Activated CD4-positive, CD25-positive, alpha-beta regulatory T cell (primary cell): ENCODE measurements at regions not wholly inside any gene's neighbourhood (a gene's known extent, or its start where the extent isn't known, plus 50 kb on each side); places are given as distances from the start of the nearest gene placed in this dataset.

Source experiments
- DNase-seq, 4 experiments: peaks; one replicate each; lab custom pipeline; 2025; lab: John Stamatoyannopoulos, UW

- no peak for DNase-seq
Measured at GRCh38 chr19:32172566-32173160, 172.7 kb upstream of the ZNF507 start.

- no peak for DNase-seq
Measured at GRCh38 chr19:32173836-32174235, 171.6 kb upstream of the ZNF507 start.

- no peak for DNase-seq
Measured at GRCh38 chr19:32174386-32175113, 170.9 kb upstream of the ZNF507 start.

- no peak for DNase-seq
Measured at GRCh38 chr19:32176591-32176990, 168.8 kb upstream of the ZNF507 start.

- no peak for DNase-seq
Measured at GRCh38 chr19:32177686-32178085, 167.7 kb upstream of the ZNF507 start.

- DNase-seq, result no peak
Measured at GRCh38 chr19:32178401-32178800, 167.0 kb upstream of the ZNF507 start.

- DNase-seq, result no peak
Measured at GRCh38 chr19:32178956-32179355, 166.5 kb upstream of the ZNF507 start.

GRCh38 chr19:32181216-32181920 lies 164.0 kb upstream of the ZNF507 start:
- DNase-seq, result no peak

GRCh38 chr19:32186542-32187330 lies 158.7 kb upstream of the ZNF507 start:
- DNase-seq, result no peak

- DNase-seq, result no peak
Measured at GRCh38 chr19:32188921-32189320, 156.5 kb upstream of the ZNF507 start.

GRCh38 chr19:32189956-32190706 lies 155.3 kb upstream of the ZNF507 start:
- DNase-seq, result no peak

- DNase-seq, result no peak
Measured at GRCh38 chr19:32191921-32192320, 153.5 kb upstream of the ZNF507 start.

- no peak for DNase-seq
Measured at GRCh38 chr19:32195706-32196610, 149.5 kb upstream of the ZNF507 start.

- DNase-seq, result no peak
Measured at GRCh38 chr19:32196690-32197420, 148.6 kb upstream of the ZNF507 start.

GRCh38 chr19:32197896-32198882 lies 147.2 kb upstream of the ZNF507 start:
- DNase-seq, result no peak

- DNase-seq, result no peak
Measured at GRCh38 chr19:32199501-32200040, 145.8 kb upstream of the ZNF507 start.

- DNase-seq, result no peak
Measured at GRCh38 chr19:32200312-32201038, 144.9 kb upstream of the ZNF507 start.

- no peak for DNase-seq
Measured at GRCh38 chr19:32201211-32201610, 144.2 kb upstream of the ZNF507 start.
